ENCODE measurements at regions not wholly inside any gene's neighbourhood (a gene's known extent, or its start where the extent isn't known, plus 50 kb on each side); places are given as distances from the start of the nearest gene placed in this dataset.

DNA sequence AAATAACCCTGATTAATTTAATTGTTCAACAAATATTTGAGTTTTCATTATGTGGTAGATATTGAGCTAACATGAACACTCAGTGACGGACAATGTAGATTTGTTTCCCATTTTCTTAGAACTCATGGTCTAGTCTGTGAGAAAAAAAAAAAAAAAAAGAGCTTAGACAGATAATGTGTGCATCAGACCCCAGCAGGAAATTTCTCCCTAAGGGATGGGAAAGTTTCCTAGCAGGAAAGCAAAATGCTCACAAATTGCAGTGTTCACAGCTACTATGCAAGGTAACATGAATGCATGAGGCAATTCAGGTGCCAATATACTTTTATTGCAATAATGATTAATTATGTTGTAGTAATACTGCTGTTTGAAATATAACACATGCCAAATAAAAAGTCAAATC lies 843.2 kb upstream of the SLIT2 start:
- TF ChIP-seq, protein P1, sequence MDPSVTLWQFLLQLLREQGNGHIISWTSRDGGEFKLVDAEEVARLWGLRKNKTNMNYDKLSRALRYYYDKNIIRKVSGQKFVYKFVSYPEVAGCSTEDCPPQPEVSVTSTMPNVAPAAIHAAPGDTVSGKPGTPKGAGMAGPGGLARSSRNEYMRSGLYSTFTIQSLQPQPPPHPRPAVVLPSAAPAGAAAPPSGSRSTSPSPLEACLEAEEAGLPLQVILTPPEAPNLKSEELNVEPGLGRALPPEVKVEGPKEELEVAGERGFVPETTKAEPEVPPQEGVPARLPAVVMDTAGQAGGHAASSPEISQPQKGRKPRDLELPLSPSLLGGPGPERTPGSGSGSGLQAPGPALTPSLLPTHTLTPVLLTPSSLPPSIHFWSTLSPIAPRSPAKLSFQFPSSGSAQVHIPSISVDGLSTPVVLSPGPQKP (IDR thresholded peaks at IDR 0.05; ENCODE audit: low read depth, low read length) = no peak
- no peak for TF ChIP-seq SP1 (IDR thresholded peaks at IDR 0.05; ENCODE audit: low read depth, low read length)

Measured in GM12878 (cell line).